Trophoblast cell (in vitro differentiated cells and primary cell): ENCODE measurements at regions not wholly inside any gene's neighbourhood (a gene's known extent, or its start where the extent isn't known, plus 50 kb on each side); places are given as distances from the start of the nearest gene placed in this dataset.
"Not testable (repeated sequence)": the region's sequence is repeated elsewhere in the genome, so short reads cannot be mapped to it uniquely, and the experiment has no call there.

Experiments
- DNase-seq, 2 donors: peaks; one replicate each; pipeline ENCODE4 v3.0.0-alpha.2; 2016
- H2AFZ ChIP-seq: 2 replicates; pipeline ENCODE4 v1.6.1; 2013; ENCODE audit warnings: low read length, moderate library complexity, mild to moderate bottlenecking; ENCODE audit not compliant: insufficient read depth, poor library complexity
- H2AK5ac ChIP-seq: 2 replicates; pipeline ENCODE4 v1.6.1; 2013; ENCODE audit warnings: mild to moderate bottlenecking, low read length
- H2BK120ac ChIP-seq: 2 replicates; pipeline ENCODE4 v1.6.1; 2013; ENCODE audit warnings: low read length, mild to moderate bottlenecking, moderate library complexity; ENCODE audit not compliant: insufficient read depth, poor library complexity
- H2BK12ac ChIP-seq: 2 replicates; pipeline ENCODE4 v1.6.1; 2013; ENCODE audit warnings: mild to moderate bottlenecking, low read length, moderate library complexity
- H2BK5ac ChIP-seq: 2 replicates; pipeline ENCODE4 v1.6.1; 2013; ENCODE audit warnings: low read length, low read depth, moderate library complexity, mild to moderate bottlenecking; ENCODE audit not compliant: poor library complexity
- H3K14ac ChIP-seq: 2 replicates; pipeline ENCODE4 v1.6.1; 2013; ENCODE audit warnings: mild to moderate bottlenecking, low read length
- H3K18ac ChIP-seq: 2 replicates; pipeline ENCODE4 v1.6.1; 2013; ENCODE audit warnings: mild to moderate bottlenecking, low read length
- H3K23ac ChIP-seq: 2 replicates; pipeline ENCODE4 v1.6.1; 2013; ENCODE audit warnings: low read length
- H3K27ac ChIP-seq: 2 replicates; pipeline ENCODE4 v1.5.1; 2013; ENCODE audit warnings: low read depth, mild to moderate bottlenecking, inconsistent platforms, low read length, moderate library complexity
- H3K27me3 ChIP-seq: 2 replicates; pipeline ENCODE4 v1.6.1; 2013; ENCODE audit warnings: inconsistent platforms, mild to moderate bottlenecking, low read length, moderate library complexity; ENCODE audit not compliant: insufficient read depth
- H3K36me3 ChIP-seq, 2 experiments: 1 replicate in 1 of 2; 2 replicates in 1 of 2; pipeline ENCODE4 v1.6.1; 2013; ENCODE audit warnings: low read length in 2 of 2, mild to moderate bottlenecking in 2 of 2, moderate library complexity in 1 of 2; ENCODE audit not compliant: insufficient read depth in 2 of 2, control insufficient read depth in 1 of 2
- H3K4ac ChIP-seq: 2 replicates; pipeline ENCODE4 v1.6.1; 2013; ENCODE audit warnings: low read depth, mild to moderate bottlenecking, low read length, moderate library complexity
- H3K4me1 ChIP-seq, 2 experiments: 1 replicate in 1 of 2; 2 replicates in 1 of 2; pipeline ENCODE4 v1.6.1; 2013; ENCODE audit warnings: low read length in 2 of 2, mild to moderate bottlenecking in 2 of 2, moderate library complexity in 1 of 2; ENCODE audit not compliant: insufficient read depth in 2 of 2, control insufficient read depth in 1 of 2
- H3K4me2 ChIP-seq: 2 replicates; pipeline ENCODE4 v1.6.1; 2013; ENCODE audit warnings: inconsistent platforms, mild to moderate bottlenecking, low read length, moderate library complexity
- H3K4me3 ChIP-seq: 2 replicates; pipeline ENCODE4 v1.5.1; 2013; ENCODE audit warnings: mild to moderate bottlenecking, low read depth, low read length, inconsistent platforms
- H3K79me1 ChIP-seq: one replicate; pipeline ENCODE4 v1.6.1; 2013; ENCODE audit warnings: low read length
- H3K79me2 ChIP-seq: 2 replicates; pipeline ENCODE4 v1.6.1; 2013; ENCODE audit warnings: low read length, mild to moderate bottlenecking; ENCODE audit not compliant: control insufficient read depth, insufficient read depth, poor library complexity
- H3K9ac ChIP-seq: 2 replicates; pipeline ENCODE4 v1.6.1; 2013; ENCODE audit warnings: mild to moderate bottlenecking, low read length
- H3K9me3 ChIP-seq: 2 replicates; pipeline ENCODE4 v1.6.1; 2013; ENCODE audit warnings: low read depth, mild to moderate bottlenecking, control low read depth, inconsistent platforms, low read length; ENCODE audit not compliant: insufficient read depth
- H4K12ac ChIP-seq: 2 replicates; pipeline ENCODE4 v1.6.1; 2013; ENCODE audit warnings: low read depth, mild to moderate bottlenecking, low read length, moderate library complexity
- H4K8ac ChIP-seq: 2 replicates; pipeline ENCODE4 v1.6.1; 2013; ENCODE audit warnings: low read depth, mild to moderate bottlenecking, low read length, moderate library complexity
- H4K91ac ChIP-seq: one replicate; pipeline ENCODE4 v1.6.1; 2013; ENCODE audit warnings: low read depth, mild to moderate bottlenecking, low read length, moderate library complexity
- WGBS: extraction: QIAGEN DNeasy Blood & Tissue Kit; methylation state at CpG from one replicate; pipeline ENCODE4 v1.1.7; 2013; ENCODE audit warnings: missing lambda C conversion rate; ENCODE audit not compliant: insufficient read length, insufficient coverage; ENCODE audit errors: extremely low coverage; 5-methylcytosine and 5-hydroxymethylcytosine counted together

GRCh38 chr4:81326581-81326980, 111.6 kb upstream of the PRKG2 start:
- H2AK5ac ChIP-seq = no peak overlapping the region
- no peak overlapping the region for H3K18ac ChIP-seq
- H3K9ac ChIP-seq = no peak overlapping the region
- no peaks in the 10 kb centered on the region for H3K4me1 ChIP-seq
- no peak overlapping the region for H4K8ac ChIP-seq
- H4K91ac ChIP-seq = no peak overlapping the region
- H3K4me3 ChIP-seq = no peak overlapping the region
- H3K36me3 ChIP-seq = no peaks in the 10 kb centered on the region
- no peak overlapping the region for H3K14ac ChIP-seq
- H2BK5ac ChIP-seq = no peak overlapping the region
- no peaks in the 10 kb centered on the region for H3K27me3 ChIP-seq
- no peak overlapping the region for H3K4ac ChIP-seq
- no peak overlapping the region for H3K23ac ChIP-seq
- H4K12ac ChIP-seq = no peak overlapping the region
- no peak overlapping the region for H2AFZ ChIP-seq
- no peaks in the 10 kb centered on the region for H3K79me1 ChIP-seq
- no peaks in the 10 kb centered on the region for H3K9me3 ChIP-seq
- H3K79me2 ChIP-seq = no peaks in the 10 kb centered on the region
- no peak overlapping the region for H3K27ac ChIP-seq
- no CpG with 5 or more reads among the region's 3 CpGs for WGBS
- no peak overlapping the region for H2BK12ac ChIP-seq
- no peak overlapping the region for H3K4me2 ChIP-seq
- H2BK120ac ChIP-seq = no peak overlapping the region
- DNase-seq = no peak

- not testable (repeated sequence) for H4K8ac ChIP-seq, H3K18ac ChIP-seq, H4K12ac ChIP-seq, H2BK120ac ChIP-seq, H3K4ac ChIP-seq, H2BK5ac ChIP-seq, H3K9ac ChIP-seq, H3K27me3 ChIP-seq, H3K23ac ChIP-seq, H3K79me2 ChIP-seq, H3K4me3 ChIP-seq, H2AFZ ChIP-seq, H3K14ac ChIP-seq, H2AK5ac ChIP-seq, DNase-seq, H4K91ac ChIP-seq, H3K4me1 ChIP-seq, H3K36me3 ChIP-seq, H3K79me1 ChIP-seq, H2BK12ac ChIP-seq, H3K9me3 ChIP-seq, H3K4me2 ChIP-seq, H3K27ac ChIP-seq
- WGBS = no CpG with 5 or more reads among the region's 3 CpGs
Measured at GRCh38 chr4:81324594-81324993, 109.6 kb upstream of the PRKG2 start.

GRCh38 chr4:81319657-81320056, 104.6 kb upstream of the PRKG2 start:
- no peaks in the 10 kb centered on the region for H3K79me2 ChIP-seq
- no peak overlapping the region for H3K18ac ChIP-seq
- H3K4me1 ChIP-seq = no peaks in the 10 kb centered on the region
- H3K27ac ChIP-seq = no peak overlapping the region
- H3K4ac ChIP-seq = no peak overlapping the region
- H3K36me3 ChIP-seq = no peaks in the 10 kb centered on the region
- no peak for DNase-seq
- H2AK5ac ChIP-seq = no peak overlapping the region
- no peak overlapping the region for H4K12ac ChIP-seq
- no peak overlapping the region for H4K91ac ChIP-seq
- H2BK5ac ChIP-seq = no peak overlapping the region
- no peak overlapping the region for H2BK12ac ChIP-seq
- no peak overlapping the region for H2BK120ac ChIP-seq
- H2AFZ ChIP-seq = no peak overlapping the region
- WGBS = no CpG with 5 or more reads among the region's 1 CpG
- no peaks in the 10 kb centered on the region for H3K9me3 ChIP-seq
- H3K79me1 ChIP-seq = no peaks in the 10 kb centered on the region
- no peak overlapping the region for H3K9ac ChIP-seq
- no peak overlapping the region for H4K8ac ChIP-seq
- H3K4me3 ChIP-seq = no peak overlapping the region
- no peak overlapping the region for H3K14ac ChIP-seq
- H3K4me2 ChIP-seq = no peak overlapping the region
- H3K27me3 ChIP-seq = no peaks in the 10 kb centered on the region
- H3K23ac ChIP-seq = no peak overlapping the region

- no peak overlapping the region for H2BK5ac ChIP-seq
- no peak overlapping the region for H3K9ac ChIP-seq
- H3K4me3 ChIP-seq = no peak overlapping the region
- no peak overlapping the region for H3K18ac ChIP-seq
- DNase-seq = no peak
- H3K4me2 ChIP-seq = no peak overlapping the region
- no peaks in the 10 kb centered on the region for H3K36me3 ChIP-seq
- no peak overlapping the region for H3K14ac ChIP-seq
- H3K27ac ChIP-seq = no peak overlapping the region
- H3K27me3 ChIP-seq = no peaks in the 10 kb centered on the region
- H3K4me1 ChIP-seq = no peaks in the 10 kb centered on the region
- H2AK5ac ChIP-seq = no peak overlapping the region
- H3K79me1 ChIP-seq = no peaks in the 10 kb centered on the region
- H3K23ac ChIP-seq = no peak overlapping the region
- H2BK12ac ChIP-seq = no peak overlapping the region
- no CpG with 5 or more reads among the region's 3 CpGs for WGBS
- no peaks in the 10 kb centered on the region for H3K79me2 ChIP-seq
- H4K12ac ChIP-seq = no peak overlapping the region
- no peak overlapping the region for H2AFZ ChIP-seq
- no peak overlapping the region for H3K4ac ChIP-seq
- H2BK120ac ChIP-seq = no peak overlapping the region
- no peak overlapping the region for H4K91ac ChIP-seq
- H4K8ac ChIP-seq = no peak overlapping the region
- H3K9me3 ChIP-seq = no peaks in the 10 kb centered on the region
Measured at GRCh38 chr4:81314897-81315470, 100.0 kb upstream of the PRKG2 start.
